Osteoblast (primary cell): ENCODE measurements at regions not wholly inside any gene's neighbourhood (a gene's known extent, or its start where the extent isn't known, plus 50 kb on each side); places are given as distances from the start of the nearest gene placed in this dataset.

Source experiments
- DNase-seq: peaks from one replicate; pipeline ENCODE4 v3.0.0; 2011; ENCODE audit warnings: low spot score, mixed read lengths; ENCODE audit not compliant: insufficient read length; ENCODE audit errors: missing footprints
- H2AFZ ChIP-seq: 2 replicates; pipeline ENCODE4 v1.6.0; 2011; ENCODE audit warnings: mild to moderate bottlenecking, low read length
- H3K27ac ChIP-seq: 2 replicates; pipeline ENCODE4 v1.5.1; 2011; ENCODE audit warnings: mild to moderate bottlenecking, low read depth, low read length, moderate library complexity
- H3K27me3 ChIP-seq: 2 replicates; pipeline ENCODE4 v1.6.0; 2012; ENCODE audit warnings: mild to moderate bottlenecking, control low read depth, inconsistent platforms, low read length, moderate library complexity; ENCODE audit not compliant: insufficient read depth
- H3K36me3 ChIP-seq: 2 replicates; pipeline ENCODE4 v1.5.1; 2011; ENCODE audit warnings: mild to moderate bottlenecking, low read length, control low read depth, moderate library complexity; ENCODE audit not compliant: insufficient read depth
- H3K4me1 ChIP-seq: 2 replicates; pipeline ENCODE4 v1.5.1; 2011; ENCODE audit warnings: mild to moderate bottlenecking, low read length, control low read depth, moderate library complexity; ENCODE audit not compliant: insufficient read depth
- H3K4me2 ChIP-seq: 2 replicates; pipeline ENCODE4 v1.6.0; 2011; ENCODE audit warnings: mild to moderate bottlenecking, low read length; ENCODE audit not compliant: insufficient read depth
- H3K4me3 ChIP-seq: fragments of 200-600 bp; sonication (generic); 3 replicates; pipeline ENCODE4 v1.5.1; 2012; ENCODE audit warnings: mild to moderate bottlenecking, low read length, inconsistent platforms; ENCODE audit not compliant: insufficient read depth
- H3K79me2 ChIP-seq: 2 replicates; pipeline ENCODE4 v1.6.0; 2012; ENCODE audit warnings: mild to moderate bottlenecking, low read length, control low read depth, inconsistent platforms; ENCODE audit not compliant: insufficient read depth
- H3K9me3 ChIP-seq: 2 replicates; pipeline ENCODE4 v1.5.1; 2011; ENCODE audit warnings: low read depth, low read length, control low read depth
- H4K20me1 ChIP-seq: 2 replicates; pipeline ENCODE4 v1.6.0; 2012; ENCODE audit warnings: mild to moderate bottlenecking, low read length, control low read depth; ENCODE audit not compliant: insufficient read depth
- CTCF ChIP-seq: IDR thresholded peaks from 2 replicates; pipeline ENCODE4 v1.5.1; 2011; ENCODE audit warnings: mild to moderate bottlenecking, low read depth, low read length, moderate library complexity; ENCODE audit errors: extremely low read depth

- Histone ChIP-seq H3K4me3 (no peak overlapping the region), H2AFZ (no peak overlapping the region), H3K27ac (no peak overlapping the region), H4K20me1 (no peaks in the 10 kb centered on the region), H3K4me1 (peaks cover 12% of the 10 kb centered on the region), H3K4me2 (no peak overlapping the region), H3K36me3 (no peaks in the 10 kb centered on the region), H3K27me3 (no peaks in the 10 kb centered on the region), H3K9me3 (no peaks in the 10 kb centered on the region), H3K79me2 (no peaks in the 10 kb centered on the region)
- DNase-seq, result no peak
- TF ChIP-seq CTCF, result no peak
These were observed 304.9 kb upstream of the JAG1 start for GRCh38 chr20:10978713-10979112.

- Histone ChIP-seq H3K4me2 (peak overlapping the region; percentile 72), H3K27ac (peak overlapping the region; percentile 62), H4K20me1 (no peaks in the 10 kb centered on the region), H2AFZ (no peak overlapping the region), H3K9me3 (no peaks in the 10 kb centered on the region), H3K4me3 (peak overlapping the region; percentile 36), H3K4me1 (peaks cover 33% of the 10 kb centered on the region), H3K79me2 (no peaks in the 10 kb centered on the region), H3K27me3 (no peaks in the 10 kb centered on the region), H3K36me3 (no peaks in the 10 kb centered on the region)
- peak; percentile 83 for DNase-seq
- no peak for TF ChIP-seq CTCF
These were observed 308.9 kb upstream of the JAG1 start for GRCh38 chr20:10982692-10983091.

DNA sequence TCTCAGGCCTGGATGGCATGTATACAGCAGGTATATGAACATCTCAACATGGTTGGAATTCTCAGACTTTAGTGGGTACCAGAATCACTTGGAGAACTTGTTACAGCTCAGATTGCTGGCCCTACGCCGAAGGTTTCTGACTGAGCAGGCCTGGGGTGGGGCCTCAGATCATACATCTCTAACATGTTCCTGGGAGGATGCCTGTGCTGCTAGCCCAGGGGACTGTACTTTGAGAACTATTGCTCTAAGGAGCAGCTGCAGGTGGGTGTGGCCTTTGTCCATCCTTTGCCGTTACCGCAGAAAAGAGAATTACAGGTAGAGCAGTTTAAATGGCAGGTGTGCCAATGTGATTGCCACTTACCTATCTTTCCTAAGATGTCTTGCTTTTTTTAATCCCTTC, 310.5 kb upstream of the JAG1 start:
- H3K36me3 ChIP-seq, result no peaks in the 10 kb centered on the region
- H4K20me1 ChIP-seq, result no peaks in the 10 kb centered on the region
- no peaks in the 10 kb centered on the region for H3K9me3 ChIP-seq
- peaks cover 33% of the 10 kb centered on the region for H3K4me1 ChIP-seq
- H2AFZ ChIP-seq, result no peak overlapping the region
- H3K4me2 ChIP-seq, result no peak overlapping the region
- TF ChIP-seq CTCF, result no peak
- no peak for DNase-seq
- H3K4me3 ChIP-seq, result no peak overlapping the region
- H3K79me2 ChIP-seq, result no peaks in the 10 kb centered on the region
- no peak overlapping the region for H3K27ac ChIP-seq
- H3K27me3 ChIP-seq, result no peaks in the 10 kb centered on the region

DNA sequence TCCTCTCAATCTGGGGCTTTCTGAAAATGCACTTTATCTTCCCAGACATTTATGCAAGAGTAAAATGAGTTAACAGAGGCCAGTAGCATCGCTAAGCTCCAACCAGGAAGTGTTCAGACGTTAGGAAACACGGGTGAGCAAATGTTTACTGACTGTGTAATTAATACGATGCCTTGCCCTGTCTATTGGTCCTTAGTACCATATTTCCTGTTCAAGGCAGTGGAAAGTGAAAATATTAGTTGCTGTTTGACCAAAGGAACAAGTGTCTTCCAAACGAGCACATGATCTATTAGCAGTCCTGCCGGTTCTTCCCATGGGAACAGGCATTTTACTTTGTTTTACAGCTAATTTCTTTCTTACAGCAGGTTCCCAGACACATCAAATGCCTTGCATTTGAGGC, 311.1 kb upstream of the JAG1 start:
- Histone ChIP-seq H3K4me2 (no peak overlapping the region), H3K79me2 (no peaks in the 10 kb centered on the region), H3K9me3 (no peaks in the 10 kb centered on the region), H3K27me3 (no peaks in the 10 kb centered on the region), H3K4me1 (peaks cover 33% of the 10 kb centered on the region), H3K4me3 (no peak overlapping the region), H2AFZ (no peak overlapping the region), H3K27ac (peak overlapping the region; percentile 64), H3K36me3 (no peaks in the 10 kb centered on the region), H4K20me1 (no peaks in the 10 kb centered on the region)
- DNase-seq, result no peak
- no peak for TF ChIP-seq CTCF
